Activated CD8-positive, alpha-beta memory T cell treated with anti-CD3 and anti-CD28 coated beads, Interleukin-2, amount 50 U/mL, for 1 hour (primary cell): ENCODE measurements at regions not wholly inside any gene's neighbourhood (a gene's known extent, or its start where the extent isn't known, plus 50 kb on each side); places are given as distances from the start of the nearest gene placed in this dataset.

Experiments used
- DNase-seq: peaks from one replicate; pipeline ENCODE4 v3.0.0-alpha.2; 2020; ENCODE audit errors: extremely low read depth

DNA sequence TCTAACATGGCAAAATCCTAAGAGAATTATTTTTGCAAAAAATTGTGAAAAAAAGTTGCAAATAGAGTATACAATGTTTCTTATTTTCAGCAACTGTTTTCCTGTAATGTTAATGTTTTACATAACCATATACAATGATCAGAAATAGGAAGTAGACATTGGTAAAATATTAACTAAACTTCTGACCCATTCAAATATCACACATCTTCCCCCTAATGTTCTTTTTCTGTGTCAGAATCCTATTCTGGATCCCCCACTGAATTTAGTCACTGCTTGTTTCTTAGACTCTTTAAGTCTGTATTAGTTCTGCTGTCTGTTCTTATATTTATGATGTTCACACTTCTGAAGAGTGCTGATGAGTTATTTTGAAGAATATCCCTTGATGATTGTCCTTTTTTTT lies 62.0 kb downstream of the HFE start:
- no peak for DNase-seq

DNA sequence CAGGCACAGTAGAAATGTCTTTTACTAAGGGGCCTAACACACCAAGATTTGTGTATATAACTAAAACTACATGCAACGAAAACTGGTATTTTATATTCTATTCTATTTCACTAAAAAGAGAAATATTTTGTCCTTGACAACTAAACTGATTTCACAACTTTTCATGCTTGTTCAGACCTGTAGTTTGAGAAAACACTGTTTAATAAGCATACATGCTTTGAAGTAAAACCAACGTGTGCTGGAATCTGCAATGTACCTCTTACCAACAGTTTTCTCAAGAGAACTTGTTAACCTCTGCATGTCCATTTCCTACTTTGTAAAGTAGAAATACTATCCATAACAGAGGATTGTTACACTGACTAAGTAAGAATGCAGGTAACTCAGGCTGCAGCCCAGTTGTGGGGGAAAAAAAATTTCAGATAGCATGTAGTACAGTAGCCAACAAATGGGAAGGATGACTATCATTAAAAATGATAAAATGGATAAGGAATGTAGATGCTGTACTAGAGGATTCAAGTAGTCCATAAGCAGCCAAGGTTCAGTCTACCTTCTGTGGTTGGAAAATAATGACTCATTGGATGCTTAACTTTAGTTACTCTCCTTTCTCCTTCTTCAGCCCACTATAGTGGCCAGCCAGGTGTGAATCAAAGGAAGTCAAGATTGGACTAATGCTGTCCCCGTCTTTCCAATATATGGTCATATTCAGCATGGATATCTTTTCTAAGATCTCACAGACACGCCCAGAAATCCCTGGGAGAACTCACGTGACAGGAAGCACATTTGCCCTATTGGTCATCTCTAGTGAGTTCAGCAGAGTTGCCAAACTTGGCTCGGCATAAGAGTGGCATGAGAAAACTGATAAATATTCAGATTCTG lies 65.2 kb downstream of the HFE start:
- no peak for DNase-seq

DNA sequence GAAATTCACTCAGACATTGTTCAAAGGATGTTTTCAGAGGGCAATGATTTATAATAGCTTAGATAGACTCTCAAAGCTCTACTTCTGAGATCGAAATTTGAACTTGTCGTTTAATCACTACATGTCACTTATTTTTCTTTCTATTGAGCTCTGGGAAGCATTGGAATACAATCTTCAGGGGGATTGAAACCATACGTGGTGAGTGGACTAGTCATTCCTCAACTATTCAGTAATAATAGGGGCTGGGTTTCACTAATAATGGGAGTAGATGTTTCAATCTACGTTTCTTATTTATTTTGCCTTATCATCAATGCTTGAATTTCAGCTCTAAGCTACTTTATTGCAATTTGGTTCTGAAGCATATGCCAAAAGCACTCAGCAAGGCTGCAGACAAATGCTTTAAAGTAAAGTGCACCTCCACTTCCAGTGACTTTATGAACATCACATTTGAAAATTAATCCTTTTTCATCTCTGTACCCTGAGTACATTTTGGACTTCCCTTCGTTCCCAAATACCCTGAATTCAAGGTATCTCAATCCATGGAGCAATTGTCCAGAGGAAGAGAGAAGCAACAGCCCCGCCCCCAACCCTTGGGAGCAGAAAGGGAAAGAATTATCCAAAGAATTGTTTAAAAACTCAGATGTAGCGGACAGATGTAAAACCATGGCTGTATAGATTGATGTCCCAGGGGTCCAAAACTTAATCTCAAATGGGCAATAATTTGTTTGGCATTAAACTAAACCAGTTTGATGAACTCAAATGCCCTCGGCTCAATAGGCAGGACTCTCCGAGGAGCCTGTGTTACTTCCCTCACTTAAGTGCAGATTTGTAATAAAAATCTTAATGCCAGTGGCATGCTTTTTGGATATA lies 68.1 kb downstream of the HFE start:
- DNase-seq, result no peak

DNA sequence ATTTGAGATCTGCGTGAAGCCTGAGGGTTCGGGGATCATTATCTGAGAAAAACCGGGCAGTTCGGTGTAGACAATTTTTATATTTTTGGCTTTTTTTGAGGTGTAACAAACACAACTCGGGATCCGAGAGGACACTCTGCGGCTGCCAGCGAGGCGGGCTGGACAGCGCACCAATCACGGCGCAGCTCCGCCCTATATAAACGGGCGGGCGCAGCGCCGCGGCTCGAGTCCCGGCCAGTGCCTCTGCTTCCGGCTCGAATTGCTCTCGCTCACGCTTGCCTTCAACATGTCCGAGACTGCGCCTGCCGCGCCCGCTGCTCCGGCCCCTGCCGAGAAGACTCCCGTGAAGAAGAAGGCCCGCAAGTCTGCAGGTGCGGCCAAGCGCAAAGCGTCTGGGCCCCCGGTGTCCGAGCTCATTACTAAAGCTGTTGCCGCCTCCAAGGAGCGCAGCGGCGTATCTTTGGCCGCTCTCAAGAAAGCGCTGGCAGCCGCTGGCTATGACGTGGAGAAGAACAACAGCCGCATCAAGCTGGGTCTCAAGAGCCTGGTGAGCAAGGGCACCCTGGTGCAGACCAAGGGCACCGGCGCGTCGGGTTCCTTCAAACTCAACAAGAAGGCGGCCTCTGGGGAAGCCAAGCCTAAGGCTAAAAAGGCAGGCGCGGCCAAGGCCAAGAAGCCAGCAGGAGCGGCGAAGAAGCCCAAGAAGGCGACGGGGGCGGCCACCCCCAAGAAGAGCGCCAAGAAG lies 69.0 kb downstream of the HFE start:
- peak; percentile 49 for DNase-seq

DNA sequence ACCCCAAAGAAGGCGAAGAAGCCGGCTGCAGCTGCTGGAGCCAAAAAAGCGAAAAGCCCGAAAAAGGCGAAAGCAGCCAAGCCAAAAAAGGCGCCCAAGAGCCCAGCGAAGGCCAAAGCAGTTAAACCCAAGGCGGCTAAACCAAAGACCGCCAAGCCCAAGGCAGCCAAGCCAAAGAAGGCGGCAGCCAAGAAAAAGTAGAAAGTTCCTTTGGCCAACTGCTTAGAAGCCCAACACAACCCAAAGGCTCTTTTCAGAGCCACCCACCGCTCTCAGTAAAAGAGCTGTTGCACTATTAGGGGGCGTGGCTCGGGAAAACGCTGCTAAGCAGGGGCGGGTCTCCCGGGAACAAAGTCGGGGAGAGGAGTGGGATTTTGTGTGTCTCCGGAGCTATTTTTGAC lies 69.6 kb downstream of the HFE start:
- no peak for DNase-seq

DNA sequence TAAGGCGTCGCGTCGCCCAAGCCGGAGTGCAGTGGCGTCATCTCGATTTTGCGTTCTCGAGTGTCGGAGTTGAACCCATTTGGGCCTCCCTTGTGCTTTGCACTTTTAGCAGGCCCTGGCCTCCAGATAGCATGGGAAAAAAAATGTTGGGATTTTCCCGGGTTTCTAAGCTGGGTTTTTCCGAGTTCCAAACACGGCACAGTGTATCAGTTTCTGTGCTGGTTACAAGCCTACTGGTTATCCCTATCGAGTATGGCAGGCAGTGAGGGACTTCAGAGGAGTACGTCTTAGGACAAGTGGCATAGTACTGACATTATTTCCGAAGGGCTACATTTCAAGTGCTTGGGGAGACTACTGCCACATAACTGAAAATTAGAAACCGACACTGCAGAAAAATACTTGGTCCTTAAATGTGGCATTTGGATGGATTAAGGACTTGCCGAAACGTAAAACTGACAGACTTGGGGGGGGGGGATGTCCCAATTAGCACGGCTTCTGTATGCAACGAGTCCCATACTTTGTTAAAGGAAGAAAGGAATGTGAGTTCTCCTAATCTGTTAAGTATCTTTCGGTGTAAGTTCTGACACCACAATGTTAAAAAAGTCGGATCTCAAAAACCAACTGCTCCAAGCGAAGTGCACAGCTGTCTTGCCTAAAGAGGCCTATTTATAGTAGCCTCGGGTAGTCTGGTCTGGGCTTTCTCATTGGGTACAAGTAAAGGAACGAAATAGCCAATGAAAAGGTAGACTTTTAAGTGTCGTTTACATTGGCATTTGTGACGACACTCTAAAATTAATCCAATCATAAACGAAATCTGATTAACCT lies 70.2 kb downstream of the HFE start:
- DNase-seq, result peak; percentile 65

DNA sequence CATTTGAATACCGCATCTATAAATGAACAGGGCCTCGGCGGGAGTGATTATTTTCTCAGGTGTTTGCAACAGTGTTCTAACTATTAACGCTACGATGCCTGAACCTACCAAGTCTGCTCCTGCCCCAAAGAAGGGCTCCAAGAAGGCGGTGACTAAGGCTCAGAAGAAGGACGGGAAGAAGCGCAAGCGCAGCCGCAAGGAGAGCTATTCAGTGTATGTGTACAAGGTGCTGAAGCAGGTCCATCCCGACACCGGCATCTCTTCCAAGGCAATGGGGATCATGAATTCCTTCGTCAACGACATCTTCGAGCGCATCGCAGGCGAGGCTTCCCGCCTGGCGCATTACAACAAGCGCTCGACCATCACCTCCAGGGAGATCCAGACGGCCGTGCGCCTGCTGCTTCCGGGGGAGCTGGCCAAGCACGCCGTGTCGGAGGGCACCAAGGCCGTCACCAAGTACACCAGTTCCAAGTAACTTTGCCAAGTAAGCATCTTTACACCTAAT lies 70.9 kb downstream of the HFE start:
- DNase-seq, result peak; percentile 74

DNA sequence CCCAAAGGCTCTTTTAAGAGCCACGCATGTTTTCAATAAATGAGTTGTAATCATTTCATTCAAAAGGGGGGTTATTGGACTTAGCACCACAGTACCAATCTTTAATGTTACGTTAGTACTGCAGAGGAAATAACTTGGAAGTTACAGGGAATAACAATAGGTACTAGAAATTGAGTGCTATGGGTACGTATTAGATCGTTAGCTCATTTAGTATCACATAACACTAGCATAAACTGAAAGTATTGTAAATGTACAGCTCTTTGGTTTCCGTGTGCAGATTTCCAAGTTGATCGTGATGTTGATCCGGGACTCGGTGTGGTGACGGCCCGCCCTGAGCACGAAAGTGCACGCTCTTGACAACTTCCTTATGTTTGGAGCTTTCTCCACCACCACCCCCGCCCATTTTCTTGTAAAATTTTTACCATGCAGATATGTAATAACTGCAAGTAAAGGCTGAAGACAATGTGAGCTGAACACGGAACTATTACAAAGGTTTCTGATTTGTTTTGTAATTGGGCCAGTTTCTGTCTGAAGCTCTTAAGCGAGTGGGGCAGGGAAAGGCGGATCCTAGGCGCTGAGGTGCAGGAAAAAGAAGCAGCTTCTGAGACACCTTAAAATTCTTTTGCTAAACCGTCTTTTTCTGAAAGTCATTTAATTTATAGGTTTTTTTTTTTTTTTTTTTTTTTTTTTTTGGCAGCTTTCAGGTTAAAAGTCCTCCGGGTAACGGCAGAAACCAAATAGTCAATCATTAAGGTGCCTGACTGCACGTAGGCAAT lies 71.5 kb downstream of the HFE start:
- DNase-seq, result no peak

DNA sequence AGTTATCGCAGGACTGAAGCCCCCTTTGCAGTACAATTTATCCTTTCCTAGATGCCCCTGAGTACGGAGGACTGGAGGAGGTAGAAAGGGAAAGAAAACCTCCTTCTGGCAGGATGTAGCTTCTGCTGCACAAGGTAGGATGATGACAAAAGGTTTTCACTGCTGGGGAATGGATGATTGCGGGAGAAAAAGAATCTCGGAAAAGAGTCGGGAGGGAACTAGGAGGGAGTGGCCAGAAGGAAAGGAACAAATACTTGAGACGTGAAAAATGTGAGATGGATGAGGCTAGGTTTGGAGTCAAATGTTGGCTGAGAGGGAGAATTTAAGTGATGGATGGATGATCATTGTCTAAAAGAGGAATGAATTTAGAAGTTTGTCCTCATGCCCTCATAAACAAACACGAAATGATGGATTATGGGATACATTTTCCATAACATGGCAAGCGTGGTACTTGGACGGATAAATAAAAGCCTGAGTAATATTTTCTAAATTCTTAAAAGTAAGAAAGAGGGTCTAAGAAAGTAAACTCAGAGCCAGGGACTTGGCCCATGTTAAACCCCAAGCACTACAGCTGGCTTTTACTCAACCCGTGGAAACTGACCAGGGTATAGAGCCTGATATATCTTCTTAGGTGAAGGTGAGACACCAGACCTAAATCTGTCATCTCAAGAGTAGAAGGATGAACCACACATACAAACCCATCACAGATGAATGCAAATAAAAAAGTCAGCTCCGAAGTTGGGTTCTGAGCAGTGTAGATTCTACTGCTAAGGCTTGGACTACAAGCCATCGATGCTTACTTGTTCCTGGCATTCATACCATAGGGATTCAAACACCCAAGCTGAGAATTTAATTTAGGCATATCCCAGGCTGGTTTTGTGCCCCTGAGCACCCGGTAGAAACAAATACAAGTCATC lies 72.4 kb downstream of the HFE start:
- no peak for DNase-seq

DNA sequence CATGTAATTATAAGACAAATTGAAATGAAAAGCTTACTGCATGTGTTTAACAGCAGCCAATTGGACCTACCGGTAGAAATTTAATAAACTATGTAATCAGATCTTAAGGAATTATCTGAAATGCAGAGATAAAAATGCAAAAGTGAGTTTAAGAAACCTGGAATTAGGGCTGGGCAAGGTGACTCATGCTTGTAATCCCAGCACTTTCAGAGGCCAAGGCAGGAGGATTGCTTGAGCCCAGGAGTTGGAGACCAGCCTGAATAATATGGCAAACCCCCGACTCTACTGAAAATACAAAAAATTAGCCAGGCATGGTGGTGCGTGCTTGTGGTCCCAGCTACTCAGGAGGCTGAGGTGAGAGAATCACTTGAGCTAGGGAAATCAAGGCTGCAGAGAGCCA lies 74.1 kb downstream of the HFE start:
- DNase-seq, result no peak

DNA sequence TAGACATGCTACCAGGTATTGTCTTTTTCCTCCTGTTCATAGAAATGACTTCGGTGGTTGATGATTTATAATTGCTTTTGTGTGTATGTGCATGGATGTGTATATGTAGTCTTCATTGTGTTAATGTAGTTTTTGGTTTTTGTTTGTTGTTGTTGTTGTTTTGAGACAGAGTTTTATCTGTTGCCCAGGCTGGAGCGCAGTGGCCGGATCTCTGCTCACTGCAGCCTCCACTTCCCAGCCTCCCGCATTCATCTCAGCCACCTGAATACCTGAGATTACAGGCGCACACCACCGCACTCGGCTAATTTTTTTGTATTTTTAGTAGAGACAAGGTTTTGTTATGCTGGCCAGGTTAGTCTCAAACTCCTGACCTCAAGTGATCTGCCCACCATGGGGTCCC lies 75.2 kb downstream of the HFE start:
- no peak for DNase-seq

DNA sequence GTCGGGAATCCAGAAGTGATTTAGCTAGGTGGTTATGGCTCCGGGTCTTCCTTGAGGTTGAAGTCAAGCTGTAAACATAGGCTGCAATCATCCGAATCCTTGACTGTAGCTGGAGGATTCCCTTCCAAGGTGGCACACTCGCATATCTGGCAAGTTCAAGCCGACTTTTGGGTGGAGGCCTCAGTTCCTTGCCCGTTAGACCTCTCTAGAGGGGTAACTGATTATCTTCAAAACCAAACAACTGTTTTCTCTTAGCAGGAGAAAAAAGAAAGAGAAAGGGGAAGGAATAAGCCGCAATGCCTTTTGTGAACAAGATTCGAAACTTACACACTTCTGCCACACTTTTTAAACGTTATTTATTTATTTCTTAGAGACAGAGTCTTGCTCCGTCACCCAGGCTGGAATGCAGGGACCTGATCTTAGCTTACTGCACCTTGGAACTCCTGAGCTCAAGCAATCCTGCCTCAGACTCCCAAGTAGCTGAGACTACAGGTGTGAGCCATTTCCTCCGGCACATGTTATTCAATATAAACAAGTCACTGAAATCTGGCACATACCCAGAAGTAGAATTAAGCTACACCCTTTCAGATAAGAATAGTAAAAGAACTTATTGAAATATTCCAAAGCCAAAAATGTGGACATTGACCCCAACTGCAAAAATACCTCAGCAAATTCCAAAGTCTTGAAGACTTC lies 76.3 kb downstream of the HFE start:
- no peak for DNase-seq

DNA sequence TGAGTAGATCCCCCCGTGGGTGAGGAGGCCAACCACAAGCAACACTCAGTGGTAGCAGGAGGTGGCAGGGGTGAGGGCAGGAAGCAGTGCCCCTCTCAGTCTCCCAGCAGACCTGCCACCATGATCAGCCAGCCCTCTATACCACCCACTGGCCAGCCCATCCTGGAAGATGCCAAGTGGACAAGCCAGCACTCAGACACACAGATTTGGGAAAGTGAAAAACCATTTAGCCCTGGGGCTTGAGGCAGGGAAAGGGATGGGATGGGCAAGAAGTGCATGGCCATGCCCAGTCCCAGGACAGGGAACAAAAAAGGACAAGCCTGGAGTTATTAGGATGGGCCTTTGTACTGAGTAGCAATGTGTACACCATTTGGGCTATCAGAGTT lies 76.9 kb downstream of the HFE start:
- DNase-seq, result no peak

DNA sequence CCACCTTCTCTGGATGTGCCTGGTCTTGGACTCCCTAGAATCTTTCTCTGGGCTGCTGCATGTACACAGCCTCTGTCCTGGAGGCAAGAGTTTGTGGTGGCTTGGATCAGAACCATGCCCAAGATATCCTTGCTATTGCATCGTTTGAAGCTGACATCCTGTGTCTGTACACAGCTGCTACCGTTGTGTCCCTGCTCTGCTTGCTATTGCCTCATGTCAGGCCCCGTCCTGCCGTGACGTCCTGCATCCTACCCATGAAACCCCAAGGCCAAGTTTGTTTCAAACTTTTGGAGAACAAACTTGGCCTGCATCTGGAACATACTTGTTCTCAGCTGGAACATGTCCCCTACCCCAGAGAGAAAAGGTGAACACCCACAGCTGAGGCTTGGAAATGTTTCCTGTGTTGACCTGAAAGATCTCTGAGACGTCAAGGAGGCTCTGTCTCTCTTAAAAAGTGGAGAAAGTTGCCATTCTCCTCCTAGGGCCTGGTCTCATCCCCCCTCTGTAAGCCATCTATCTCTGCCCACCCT lies 78.1 kb downstream of the HFE start:
- DNase-seq, result no peak

DNA sequence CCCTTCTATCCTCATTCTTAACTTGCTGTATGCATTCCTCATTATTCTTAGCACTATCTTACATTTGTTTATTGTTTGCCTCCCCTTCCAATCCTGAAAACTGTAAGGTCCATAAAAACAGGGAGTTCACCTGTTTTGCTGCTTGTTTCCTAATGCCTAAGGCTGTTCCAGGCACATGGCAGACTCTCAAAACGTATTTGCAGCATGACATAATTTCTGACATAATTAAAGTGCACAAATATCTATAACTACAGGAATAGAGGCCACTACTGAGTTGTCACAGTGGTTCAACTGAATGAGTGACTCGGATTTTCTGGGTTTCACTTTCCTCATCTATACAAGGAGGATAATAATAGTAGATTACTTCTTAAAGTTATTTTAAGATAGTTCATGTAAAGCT lies 83.0 kb downstream of the HFE start:
- no peak for DNase-seq

DNA sequence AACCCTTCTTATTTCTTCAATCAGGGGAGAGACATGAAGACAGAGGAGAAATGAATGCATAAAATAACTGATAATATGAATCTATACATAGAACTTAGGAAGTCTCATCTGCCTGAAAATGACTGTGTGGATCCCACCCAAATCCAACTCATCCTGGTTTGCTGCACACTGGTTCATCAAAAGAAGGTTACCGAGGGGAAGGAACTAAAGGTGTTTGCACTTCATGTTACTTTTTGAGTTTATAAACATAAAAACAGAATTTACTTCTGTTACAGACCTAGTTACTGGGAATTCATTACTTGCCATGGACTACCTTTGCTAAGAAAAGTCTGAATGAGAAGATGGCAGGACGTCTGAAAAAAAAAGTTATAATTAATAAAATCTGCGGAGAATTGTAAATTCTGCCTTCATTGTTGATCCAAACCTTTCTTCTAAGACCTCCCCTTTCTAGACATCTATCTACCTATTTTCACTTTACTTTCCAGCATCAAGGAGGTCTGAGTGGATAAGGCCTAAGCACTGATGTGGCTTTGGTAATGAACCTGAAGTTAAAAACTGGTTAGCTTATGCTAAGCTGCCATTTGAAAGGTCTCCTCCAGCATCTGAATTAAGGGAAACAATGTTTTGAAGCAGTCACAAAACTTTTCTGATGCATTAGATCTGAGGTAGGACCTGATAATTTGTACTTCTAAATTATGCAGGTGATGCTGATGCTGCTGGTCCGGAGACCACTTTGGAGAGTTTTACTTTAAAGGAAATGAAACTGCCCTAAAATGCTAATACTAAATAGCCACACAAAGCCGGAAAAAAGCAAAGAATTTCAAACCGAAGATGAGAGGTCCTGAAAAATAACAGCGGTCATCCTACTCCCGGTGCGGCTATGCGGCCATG lies 84.0 kb downstream of the HFE start:
- DNase-seq, result no peak

DNA sequence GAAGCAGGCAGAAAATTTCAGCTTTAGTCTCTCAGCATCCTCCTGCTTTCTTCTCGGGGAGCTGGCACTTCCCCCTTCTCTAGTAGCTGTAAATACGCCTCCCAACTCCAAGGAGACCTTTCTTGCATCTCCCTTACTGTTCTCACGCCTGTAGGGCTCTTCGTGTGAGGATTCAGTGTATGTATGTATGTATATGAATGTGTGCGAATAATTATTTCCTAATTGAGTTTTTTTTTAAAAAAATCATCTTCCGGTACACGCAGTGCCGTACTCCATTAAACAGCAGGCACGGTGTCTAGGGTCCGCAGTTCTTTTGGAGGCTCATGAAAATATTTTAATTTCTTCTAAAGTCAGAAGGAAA lies 85.4 kb downstream of the HFE start:
- DNase-seq, result no peak

DNA sequence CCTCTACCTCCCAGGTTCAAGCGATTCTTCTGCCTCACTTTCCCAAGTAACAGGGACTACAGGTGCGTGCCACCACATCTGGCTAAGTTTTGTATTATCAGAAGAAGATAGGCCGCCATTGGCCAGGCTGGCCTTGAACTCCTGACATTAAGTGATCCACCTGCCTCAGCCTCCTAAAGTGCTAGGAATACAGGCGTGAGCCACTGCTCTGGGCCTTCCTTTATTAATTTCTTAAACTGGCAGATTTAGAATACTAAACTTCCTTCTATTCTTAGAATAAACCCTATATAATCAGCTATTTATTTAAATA lies 86.6 kb downstream of the HFE start:
- DNase-seq, result no peak
